Keratinocyte (primary cell): ENCODE measurements at regions not wholly inside any gene's neighbourhood (a gene's known extent, or its start where the extent isn't known, plus 50 kb on each side); places are given as distances from the start of the nearest gene placed in this dataset.
"Not testable (repeated sequence)": the region's sequence is repeated elsewhere in the genome, so short reads cannot be mapped to it uniquely, and the experiment has no call there.

Experiments
- DNase-seq: peaks from one replicate; pipeline ENCODE4 v3.0.0-alpha.2; 2011; ENCODE audit warnings: low read depth, missing footprints, low spot score
- FAIRE-seq: peaks from 2 replicates; lab custom pipeline; 2011; peaks lifted over from hg19 to GRCh38; lab: Jason Lieb, UNC
- H2AFZ ChIP-seq: 2 replicates; pipeline ENCODE4 v1.6.0; 2012; ENCODE audit warnings: low read length, control low read depth, inconsistent platforms; ENCODE audit not compliant: control insufficient read depth
- H3K27ac ChIP-seq: 2 replicates; pipeline ENCODE4 v1.5.1; 2011; ENCODE audit warnings: low read length; ENCODE audit not compliant: control insufficient read depth, insufficient read depth
- H3K27me3 ChIP-seq: 3 replicates; pipeline ENCODE4 v1.6.0; 2011; ENCODE audit warnings: low read length; ENCODE audit not compliant: control insufficient read depth, insufficient read depth; ENCODE audit errors: extremely low read depth
- H3K36me3 ChIP-seq, 2 experiments: 2 replicates in 1 of 2; 3 replicates in 1 of 2; pipeline ENCODE4 v1.5.1; 2011; ENCODE audit warnings: low read length in 2 of 2, mild to moderate bottlenecking in 1 of 2; ENCODE audit not compliant: control insufficient read depth in 2 of 2, insufficient read depth in 2 of 2; ENCODE audit errors: extremely low read depth in 1 of 2
- H3K4me1 ChIP-seq: 3 replicates; pipeline ENCODE4 v1.5.1; 2011; ENCODE audit warnings: low read length; ENCODE audit not compliant: control insufficient read depth, insufficient read depth; ENCODE audit errors: extremely low read depth
- H3K4me2 ChIP-seq: 3 replicates; pipeline ENCODE4 v1.6.0; 2011; ENCODE audit warnings: low read depth, low read length; ENCODE audit not compliant: control insufficient read depth, insufficient read depth; ENCODE audit errors: extremely low read depth
- H3K4me3 ChIP-seq, 3 experiments: fragments of 200-600 bp in 1 of 3; sonication (generic) in 1 of 3; 2 replicates in 2 of 3; 3 replicates in 1 of 3; pipeline ENCODE4 v1.5.1; 2011 to 2016; ENCODE audit warnings: low read length in 3 of 3, mild to moderate bottlenecking in 3 of 3, control low read depth in 2 of 3, inconsistent platforms in 1 of 3, low read depth in 1 of 3, mixed read lengths in 1 of 3, mixed run types in 1 of 3, moderate library complexity in 1 of 3; ENCODE audit not compliant: control insufficient read depth in 2 of 3, insufficient read depth in 2 of 3; ENCODE audit errors: extremely low read depth in 1 of 3
- H3K79me2 ChIP-seq: 2 replicates; pipeline ENCODE4 v1.6.0; 2012; ENCODE audit warnings: low read length; ENCODE audit not compliant: control insufficient read depth, insufficient read depth
- H3K9ac ChIP-seq: 3 replicates; pipeline ENCODE4 v1.6.0; 2011; ENCODE audit warnings: low read length; ENCODE audit not compliant: control insufficient read depth, insufficient read depth; ENCODE audit errors: extremely low read depth
- H3K9me1 ChIP-seq: 3 replicates; pipeline ENCODE4 v1.6.0; 2011; ENCODE audit warnings: low read length; ENCODE audit not compliant: control insufficient read depth, insufficient read depth; ENCODE audit errors: extremely low read depth
- H3K9me3 ChIP-seq: 2 replicates; pipeline ENCODE4 v1.5.1; 2012; ENCODE audit warnings: low read depth, low read length; ENCODE audit not compliant: control insufficient read depth
- H4K20me1 ChIP-seq: 3 replicates; pipeline ENCODE4 v1.6.0; 2011; ENCODE audit warnings: low read length; ENCODE audit not compliant: control insufficient read depth, insufficient read depth; ENCODE audit errors: extremely low read depth
- EZH2 ChIP-seq: IDR thresholded peaks from one replicate; pipeline ENCODE4 v1.6.1; 2012; ENCODE audit warnings: inconsistent platforms, mild to moderate bottlenecking, low read length, moderate library complexity
- dilution Hi-C: fragments of 300-500 bp; cut with MboI; formaldehyde crosslinking; loops from one replicate; pipeline ENCODE4 v1.7.0; 2020; ENCODE audit warnings: low sequenced_read_pairs; ENCODE audit not compliant: extremely low pct_ligation_motif_present
- small RNA-seq, 3 experiments: library from RNA; depleted of rRNA; stranded (forward); fragments of <200 nt; gene quantifications; one replicate each; pipeline ENCODE3, GENCODE V24; 2012; ENCODE audit warnings: low read depth in 3 of 3, low replicate concordance in 1 of 3; ENCODE audit not compliant: insufficient read length in 3 of 3
- TF ChIP-seq, protein P1 (sequence below), 3 experiments: IDR thresholded peaks in 1 of 3; conservative IDR thresholded peaks in 1 of 3; optimal IDR thresholded peaks in 1 of 3; 2 replicates in 2 of 3; 3 replicates in 1 of 3; pipeline versions ENCODE3 to v1.5.1; 2011; ENCODE audit warnings: low read length in 3 of 3, mild to moderate bottlenecking in 3 of 3, moderate library complexity in 2 of 3, control low read depth in 1 of 3, inconsistent platforms in 1 of 3; ENCODE audit not compliant: insufficient read depth in 2 of 3; ENCODE audit errors: extremely low read depth in 1 of 3

DNA sequence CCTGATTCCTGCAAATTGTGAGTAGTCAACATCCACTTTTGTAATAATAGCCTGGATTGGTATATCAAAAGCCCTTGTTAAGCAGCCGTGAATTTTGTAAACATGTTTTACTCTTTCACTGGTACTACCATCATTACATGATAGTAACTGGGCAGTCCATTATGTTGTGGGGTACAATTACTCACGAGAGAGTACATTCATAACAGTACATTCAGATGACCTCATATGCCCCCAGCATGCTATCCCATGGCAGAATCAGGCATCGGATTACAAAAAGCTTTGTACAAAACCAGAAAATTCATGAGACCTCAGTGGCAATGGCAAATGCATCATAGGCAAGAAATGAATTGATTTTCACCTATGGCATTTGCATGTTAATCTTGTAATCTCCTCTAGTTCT is 166.2 kb downstream of the EPM2A start:
- Histone ChIP-seq H3K27ac (no peak overlapping the region), H2AFZ (no peak overlapping the region), H3K9ac (no peak overlapping the region), H3K9me1 (no peaks in the 10 kb centered on the region), H4K20me1 (no peaks in the 10 kb centered on the region), H3K36me3 (no peaks in the 10 kb centered on the region), H3K4me2 (no peak overlapping the region), H3K4me1 (no peaks in the 10 kb centered on the region), H3K79me2 (no peaks in the 10 kb centered on the region), H3K27me3 (no peaks in the 10 kb centered on the region), H3K4me3 (no peak overlapping the region), H3K9me3 (no peaks in the 10 kb centered on the region)
- TF ChIP-seq EZH2, result no peak
- TF ChIP-seq, protein P1, sequence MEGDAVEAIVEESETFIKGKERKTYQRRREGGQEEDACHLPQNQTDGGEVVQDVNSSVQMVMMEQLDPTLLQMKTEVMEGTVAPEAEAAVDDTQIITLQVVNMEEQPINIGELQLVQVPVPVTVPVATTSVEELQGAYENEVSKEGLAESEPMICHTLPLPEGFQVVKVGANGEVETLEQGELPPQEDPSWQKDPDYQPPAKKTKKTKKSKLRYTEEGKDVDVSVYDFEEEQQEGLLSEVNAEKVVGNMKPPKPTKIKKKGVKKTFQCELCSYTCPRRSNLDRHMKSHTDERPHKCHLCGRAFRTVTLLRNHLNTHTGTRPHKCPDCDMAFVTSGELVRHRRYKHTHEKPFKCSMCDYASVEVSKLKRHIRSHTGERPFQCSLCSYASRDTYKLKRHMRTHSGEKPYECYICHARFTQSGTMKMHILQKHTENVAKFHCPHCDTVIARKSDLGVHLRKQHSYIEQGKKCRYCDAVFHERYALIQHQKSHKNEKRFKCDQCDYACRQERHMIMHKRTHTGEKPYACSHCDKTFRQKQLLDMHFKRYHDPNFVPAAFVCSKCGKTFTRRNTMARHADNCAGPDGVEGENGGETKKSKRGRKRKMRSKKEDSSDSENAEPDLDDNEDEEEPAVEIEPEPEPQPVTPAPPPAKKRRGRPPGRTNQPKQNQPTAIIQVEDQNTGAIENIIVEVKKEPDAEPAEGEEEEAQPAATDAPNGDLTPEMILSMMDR (optimal IDR thresholded peaks at IDR 0.05 in 1 of 3, IDR thresholded peaks at IDR 0.05 in 1 of 3, conservative IDR thresholded peaks at IDR 0.05 in 1 of 3; ENCODE audit: extremely low read depth in 1 of 3, insufficient read depth in 2 of 3, low read length in 3 of 3), result no peak
- dilution Hi-C loops, result no loop called here
- FAIRE-seq (no peak), DNase-seq (no peak)

DNA sequence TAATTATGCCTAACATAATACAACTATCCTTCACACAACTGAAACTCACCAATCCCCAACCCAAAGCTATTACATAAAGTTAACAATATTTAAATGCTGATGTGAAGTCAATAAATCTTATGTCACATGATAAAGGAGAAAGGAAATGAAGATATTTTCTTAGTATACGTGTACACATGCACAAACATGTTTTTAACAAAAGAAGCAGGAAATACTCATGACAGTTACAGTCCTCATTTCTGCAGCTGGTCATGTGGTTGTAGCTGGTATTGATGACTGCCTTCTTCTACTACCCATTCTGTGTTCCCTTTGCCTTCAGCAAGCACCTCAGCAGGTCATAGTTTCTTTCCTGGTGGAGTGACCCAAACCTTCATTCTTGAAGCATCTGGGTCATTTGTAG is 165.0 kb downstream of the EPM2A start:
- DNase-seq, dilution Hi-C loops: not testable (repeated sequence)

DNA sequence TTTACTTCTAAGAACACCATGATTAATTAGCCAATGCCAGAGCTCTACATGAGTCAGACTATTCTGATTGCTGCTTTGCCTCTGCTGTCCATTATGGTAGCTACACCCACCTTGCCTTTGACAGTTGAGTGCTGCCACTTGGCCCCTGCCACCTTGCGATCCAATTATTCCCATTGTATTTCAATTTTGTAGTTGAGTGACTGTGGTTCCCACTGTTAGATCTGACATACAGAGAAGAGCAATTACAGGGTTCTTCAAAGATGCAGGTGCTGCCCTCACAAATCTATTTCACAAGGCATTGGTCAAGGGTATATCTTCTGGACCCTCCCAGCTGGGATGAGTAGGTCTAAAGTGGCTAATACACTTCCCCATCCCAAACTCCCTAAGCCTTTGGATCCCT is 161.1 kb downstream of the EPM2A start:
- H3K9me1 ChIP-seq, H3K4me1 ChIP-seq, H3K4me2 ChIP-seq, H4K20me1 ChIP-seq, DNase-seq, H3K9me3 ChIP-seq, H3K79me2 ChIP-seq, H3K4me3 ChIP-seq, H3K27me3 ChIP-seq, H3K36me3 ChIP-seq, H3K27ac ChIP-seq, H2AFZ ChIP-seq, FAIRE-seq, H3K9ac ChIP-seq, dilution Hi-C loops: not testable (repeated sequence)

More for the DNA sequence above, 165.0 kb downstream of the EPM2A start:
- H3K9ac ChIP-seq, H3K9me1 ChIP-seq, H3K9me3 ChIP-seq, H3K36me3 ChIP-seq, H4K20me1 ChIP-seq, H3K79me2 ChIP-seq, H3K27me3 ChIP-seq, H3K27ac ChIP-seq, H3K4me1 ChIP-seq, FAIRE-seq, H3K4me2 ChIP-seq, H3K4me3 ChIP-seq, H2AFZ ChIP-seq: not testable (repeated sequence)

Small RNAs in the stretch of these regions (small RNA-seq; reads per million reads assigned to genes)
- gene RNU1-33P, result 0 reads per million in 3 experiments
